GM12873 (cell line): ENCODE measurements at regions not wholly inside any gene's neighbourhood (a gene's known extent, or its start where the extent isn't known, plus 50 kb on each side); places are given as distances from the start of the nearest gene placed in this dataset.

ENCODE experiments used
- CTCF ChIP-seq: IDR thresholded peaks from 2 replicates; pipeline ENCODE4 v1.5.1; 2012; ENCODE audit warnings: low read depth, mild to moderate bottlenecking, moderate library complexity, low read length, control low read depth; ENCODE audit not compliant: insufficient read depth; ENCODE audit errors: missing control alignments

GRCh38 chr13:39938596-39938995 lies 283.1 kb downstream of the COG6 start:
- TF ChIP-seq CTCF, result no peak

GRCh38 chr13:39941236-39941635 lies 285.8 kb downstream of the COG6 start:
- TF ChIP-seq CTCF, result no peak

GRCh38 chr13:39941911-39942551 lies 286.6 kb downstream of the COG6 start:
- no peak for TF ChIP-seq CTCF

GRCh38 chr13:39942552-39943273 lies 287.3 kb downstream of the COG6 start:
- TF ChIP-seq CTCF, result peak; percentile 100

- TF ChIP-seq CTCF, result no peak
These were observed 288.2 kb downstream of the COG6 start for GRCh38 chr13:39943711-39944110.

- TF ChIP-seq CTCF, result no peak
These were observed 289.8 kb downstream of the COG6 start for GRCh38 chr13:39945226-39945625.

- no peak for TF ChIP-seq CTCF
These were observed 291.3 kb downstream of the COG6 start for GRCh38 chr13:39946769-39947168.
